DND-41 (cell line): ENCODE measurements at regions not wholly inside any gene's neighbourhood (a gene's known extent, or its start where the extent isn't known, plus 50 kb on each side); places are given as distances from the start of the nearest gene placed in this dataset.

ENCODE experiments used
- CTCF ChIP-seq: IDR thresholded peaks from 2 replicates; pipeline ENCODE4 v1.5.1; 2012; ENCODE audit warnings: borderline replicate concordance, low read length, moderate library complexity, mild to moderate bottlenecking; ENCODE audit not compliant: poor library complexity, severe bottlenecking; ENCODE audit errors: extremely low read depth
- EZH2 ChIP-seq: IDR thresholded peaks from 3 replicates; pipeline ENCODE4 v1.6.1; 2012; ENCODE audit warnings: borderline replicate concordance, low read depth, mild to moderate bottlenecking, moderate library complexity, low read length, inconsistent platforms; ENCODE audit not compliant: severe bottlenecking

GRCh38 chr3:164209363-164209762 is 868.9 kb downstream of the SI start:
- TF ChIP-seq CTCF (no peak), EZH2 (no peak)
